GM23338 (cell line): ENCODE measurements at regions not wholly inside any gene's neighbourhood (a gene's known extent, or its start where the extent isn't known, plus 50 kb on each side); places are given as distances from the start of the nearest gene placed in this dataset.

Experiments used
- ATAC-seq: fragments of 200-7000 bp; cut with Tn5 transposase; 3 replicates; pipeline ENCODE4 v1.9.1; 2020
- DNase-seq: peaks from one replicate; pipeline ENCODE4 v3.0.0-alpha.2; 2015; ENCODE audit warnings: low spot score
- H2AFZ ChIP-seq: fragments of 200-600 bp; sonication (generic); 2 replicates; pipeline ENCODE4 v1.8.0; 2016; ENCODE audit warnings: antibody characterized with exemption, mild to moderate bottlenecking, moderate library complexity
- H3F3A ChIP-seq: fragments of 200-600 bp; sonication (generic); replicated peaks from 2 replicates; pipeline ENCODE4 v1.8.0; 2017; ENCODE audit warnings: antibody characterized with exemption, mixed run types, low read depth
- H3K27ac ChIP-seq: fragments of 200-600 bp; sonication (generic); 2 replicates; pipeline ENCODE4 v1.6.1; 2016; ENCODE audit warnings: low read depth
- H3K27me3 ChIP-seq: fragments of 200-600 bp; sonication (generic); 2 replicates; pipeline ENCODE4 v1.8.0; 2016; ENCODE audit warnings: mild to moderate bottlenecking, mixed run types, moderate library complexity; ENCODE audit not compliant: insufficient read depth
- H3K36me3 ChIP-seq: fragments of 200-600 bp; sonication (generic); 2 replicates; pipeline ENCODE4 v1.8.0; 2016; ENCODE audit warnings: mild to moderate bottlenecking; ENCODE audit not compliant: insufficient read depth
- H3K4me1 ChIP-seq: fragments of 200-600 bp; sonication (generic); 2 replicates; pipeline ENCODE4 v1.8.0; 2016; ENCODE audit warnings: mild to moderate bottlenecking, moderate library complexity; ENCODE audit not compliant: insufficient read depth
- H3K4me2 ChIP-seq: fragments of 200-600 bp; sonication (generic); 2 replicates; pipeline ENCODE4 v1.7.1; 2017; ENCODE audit warnings: mixed run types
- H3K4me3 ChIP-seq: fragments of 200-600 bp; sonication (generic); 2 replicates; pipeline ENCODE4 v1.6.1; 2016; ENCODE audit warnings: mixed run types
- H3K79me2 ChIP-seq: fragments of 200-600 bp; sonication (generic); replicated peaks from 2 replicates; pipeline ENCODE4 v1.8.0; 2017; ENCODE audit warnings: mild to moderate bottlenecking; ENCODE audit not compliant: insufficient read depth
- H3K9me2 ChIP-seq: fragments of 200-600 bp; sonication (generic); 2 replicates; pipeline ENCODE4 v1.8.0; 2017; ENCODE audit not compliant: insufficient read depth
- H4K20me1 ChIP-seq: fragments of 200-600 bp; sonication (generic); replicated peaks from 2 replicates; pipeline ENCODE4 v1.8.0; 2017; ENCODE audit warnings: mild to moderate bottlenecking; ENCODE audit not compliant: insufficient read depth
- H3K27ac Mint-ChIP-seq: 2 replicates; pipeline ENCODE4 v1.8.0; 2020; ENCODE audit warnings: inconsistent platforms, mild to moderate bottlenecking, moderate library complexity, mixed read lengths
- H3K27me3 Mint-ChIP-seq: 3 replicates; pipeline ENCODE4 v1.8.0; 2022; ENCODE audit warnings: low read depth, mild to moderate bottlenecking, moderate library complexity, mixed read lengths, inconsistent platforms; ENCODE audit not compliant: insufficient read depth, poor library complexity
- H3K36me3 Mint-ChIP-seq: 3 replicates; pipeline ENCODE4 v1.8.0; 2021; ENCODE audit warnings: low read depth, mild to moderate bottlenecking, inconsistent platforms, moderate library complexity, mixed read lengths
- H3K4me1 Mint-ChIP-seq: 3 replicates; pipeline ENCODE4 v1.8.0; 2020; ENCODE audit warnings: mild to moderate bottlenecking, inconsistent platforms, mixed read lengths
- H3K4me3 Mint-ChIP-seq: 3 replicates; pipeline ENCODE4 v1.8.0; 2021; ENCODE audit warnings: moderate library complexity, mild to moderate bottlenecking, inconsistent platforms, mixed read lengths
- H3K9me3 Mint-ChIP-seq: 3 replicates; pipeline ENCODE4 v1.8.0; 2020; ENCODE audit warnings: moderate library complexity, mild to moderate bottlenecking, inconsistent platforms, mixed read lengths
- CREB1 ChIP-seq: fragments of 250-450 bp; sonication (Bioruptor Pico); IDR thresholded peaks from 2 replicates; pipeline ENCODE4 v1.5.0; 2020; ENCODE audit warnings: low read depth, mild to moderate bottlenecking, moderate library complexity
- EZH2 ChIP-seq: fragments of 200-600 bp; sonication (generic); IDR thresholded peaks from one replicate; pipeline ENCODE4 v1.8.0; 2017; ENCODE audit warnings: antibody characterized with exemption, mild to moderate bottlenecking, low read depth; ENCODE audit not compliant: unreplicated experiment
- EZH2phosphoT487 ChIP-seq: fragments of 200-600 bp; sonication (generic); IDR thresholded peaks from one replicate; pipeline ENCODE4 v1.8.1; 2018; ENCODE audit warnings: antibody characterized with exemption; ENCODE audit not compliant: unreplicated experiment
- JUNB ChIP-seq: IDR thresholded peaks from one replicate; pipeline ENCODE4 v1.6.1; 2016; ENCODE audit warnings: antibody characterized with exemption; ENCODE audit not compliant: unreplicated experiment
- NANOG ChIP-seq: IDR thresholded peaks from 2 replicates; pipeline ENCODE4 v1.6.1; 2016; ENCODE audit warnings: antibody characterized with exemption, borderline replicate concordance
- POLR2AphosphoS5 ChIP-seq: IDR thresholded peaks from 2 replicates; pipeline ENCODE4 v1.6.1; 2016; ENCODE audit warnings: antibody characterized with exemption, low read depth
- STAT1 ChIP-seq: IDR thresholded peaks from one replicate; pipeline ENCODE4 v1.6.1; 2016; ENCODE audit warnings: antibody characterized with exemption; ENCODE audit not compliant: unreplicated experiment
- ZNF114 ChIP-seq: fragments of 250-450 bp; sonication (Bioruptor Pico); IDR thresholded peaks from 2 replicates; pipeline ENCODE4 v1.5.0; 2020; ENCODE audit warnings: mild to moderate bottlenecking, moderate library complexity
- ZNF331 ChIP-seq: fragments of 250-450 bp; sonication (Bioruptor Pico); IDR thresholded peaks from 2 replicates; pipeline ENCODE4 v1.5.0; 2020; ENCODE audit warnings: low read depth, mild to moderate bottlenecking, moderate library complexity
- TF ChIP-seq, protein P1 (sequence below), 2 experiments: fragments of 200-600 bp in 1 of 2; sonication (generic) in 1 of 2; conservative IDR thresholded peaks; 2 replicates each; pipeline versions ENCODE4 v1.5.1 to v1.6.1; 2016 to 2017; ENCODE audit warnings: antibody characterized with exemption in 2 of 2, low read depth in 2 of 2, mild to moderate bottlenecking in 2 of 2, moderate library complexity in 1 of 2
- TF ChIP-seq, protein P2 (sequence below): IDR thresholded peaks from one replicate; pipeline ENCODE4 v1.6.1; 2018; ENCODE audit warnings: antibody characterized with exemption; ENCODE audit not compliant: unreplicated experiment
- TF ChIP-seq, protein P3 (sequence below): fragments of 250-450 bp; sonication (Bioruptor Pico); IDR thresholded peaks from 2 replicates; pipeline ENCODE4 v1.5.0; 2020; ENCODE audit warnings: mild to moderate bottlenecking, moderate library complexity
- TF ChIP-seq, protein P4 (sequence below): IDR thresholded peaks from 2 replicates; pipeline ENCODE4 v1.6.1; 2016; ENCODE audit warnings: antibody characterized with exemption

DNA sequence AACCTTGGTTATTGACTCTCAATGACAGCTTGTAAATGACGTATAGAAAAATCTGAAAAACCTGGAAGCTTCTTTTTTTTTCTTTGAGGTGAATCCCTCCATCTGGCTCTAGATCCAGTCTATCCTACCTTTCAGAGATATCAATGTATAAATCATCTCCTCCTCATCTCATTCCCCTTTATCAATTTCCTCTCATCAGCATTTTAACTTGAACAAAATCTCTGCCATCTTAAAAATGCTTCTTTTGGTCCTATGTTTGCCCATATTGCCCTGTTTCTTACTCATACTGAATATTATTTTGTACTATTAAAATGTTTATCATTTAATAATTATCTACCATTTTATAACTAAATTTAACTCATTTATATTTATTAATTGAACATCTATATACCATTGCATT is 306.7 kb upstream of the TSHZ2 start:
- Histone ChIP-seq H3K4me2 (no peak overlapping the region), H3K27me3 (no peaks in the 10 kb centered on the region), H4K20me1 (no peaks in the 10 kb centered on the region), H3K9me2 (0 out of 2 replicates have a peak, but pooled peaks cover 8% of the 10 kb centered on the region), H3K4me1 (no peaks in the 10 kb centered on the region), H2AFZ (no peak overlapping the region), H3K79me2 (no peaks in the 10 kb centered on the region), H3F3A (no peaks in the 10 kb centered on the region), H3K27ac (no peak overlapping the region), H3K36me3 (no peaks in the 10 kb centered on the region), H3K4me3 (no peak overlapping the region)
- no peak overlapping the region for H3K4me3 Mint-ChIP-seq
- DNase-seq: no peak
- TF ChIP-seq, protein P1, sequence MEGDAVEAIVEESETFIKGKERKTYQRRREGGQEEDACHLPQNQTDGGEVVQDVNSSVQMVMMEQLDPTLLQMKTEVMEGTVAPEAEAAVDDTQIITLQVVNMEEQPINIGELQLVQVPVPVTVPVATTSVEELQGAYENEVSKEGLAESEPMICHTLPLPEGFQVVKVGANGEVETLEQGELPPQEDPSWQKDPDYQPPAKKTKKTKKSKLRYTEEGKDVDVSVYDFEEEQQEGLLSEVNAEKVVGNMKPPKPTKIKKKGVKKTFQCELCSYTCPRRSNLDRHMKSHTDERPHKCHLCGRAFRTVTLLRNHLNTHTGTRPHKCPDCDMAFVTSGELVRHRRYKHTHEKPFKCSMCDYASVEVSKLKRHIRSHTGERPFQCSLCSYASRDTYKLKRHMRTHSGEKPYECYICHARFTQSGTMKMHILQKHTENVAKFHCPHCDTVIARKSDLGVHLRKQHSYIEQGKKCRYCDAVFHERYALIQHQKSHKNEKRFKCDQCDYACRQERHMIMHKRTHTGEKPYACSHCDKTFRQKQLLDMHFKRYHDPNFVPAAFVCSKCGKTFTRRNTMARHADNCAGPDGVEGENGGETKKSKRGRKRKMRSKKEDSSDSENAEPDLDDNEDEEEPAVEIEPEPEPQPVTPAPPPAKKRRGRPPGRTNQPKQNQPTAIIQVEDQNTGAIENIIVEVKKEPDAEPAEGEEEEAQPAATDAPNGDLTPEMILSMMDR (conservative IDR thresholded peaks at IDR 0.05; ENCODE audit: low read depth in 2 of 2): no peak
- TF ChIP-seq STAT1 (no peak), NANOG (no peak), ZNF114 (no peak), CREB1 (CRISPR knock-in tag) (no peak), JUNB (no peak), POLR2AphosphoS5 (no peak), EZH2 (no peak), EZH2phosphoT487 (no peak), ZNF331 (CRISPR knock-in tag) (no peak)
- TF ChIP-seq, protein P2, sequence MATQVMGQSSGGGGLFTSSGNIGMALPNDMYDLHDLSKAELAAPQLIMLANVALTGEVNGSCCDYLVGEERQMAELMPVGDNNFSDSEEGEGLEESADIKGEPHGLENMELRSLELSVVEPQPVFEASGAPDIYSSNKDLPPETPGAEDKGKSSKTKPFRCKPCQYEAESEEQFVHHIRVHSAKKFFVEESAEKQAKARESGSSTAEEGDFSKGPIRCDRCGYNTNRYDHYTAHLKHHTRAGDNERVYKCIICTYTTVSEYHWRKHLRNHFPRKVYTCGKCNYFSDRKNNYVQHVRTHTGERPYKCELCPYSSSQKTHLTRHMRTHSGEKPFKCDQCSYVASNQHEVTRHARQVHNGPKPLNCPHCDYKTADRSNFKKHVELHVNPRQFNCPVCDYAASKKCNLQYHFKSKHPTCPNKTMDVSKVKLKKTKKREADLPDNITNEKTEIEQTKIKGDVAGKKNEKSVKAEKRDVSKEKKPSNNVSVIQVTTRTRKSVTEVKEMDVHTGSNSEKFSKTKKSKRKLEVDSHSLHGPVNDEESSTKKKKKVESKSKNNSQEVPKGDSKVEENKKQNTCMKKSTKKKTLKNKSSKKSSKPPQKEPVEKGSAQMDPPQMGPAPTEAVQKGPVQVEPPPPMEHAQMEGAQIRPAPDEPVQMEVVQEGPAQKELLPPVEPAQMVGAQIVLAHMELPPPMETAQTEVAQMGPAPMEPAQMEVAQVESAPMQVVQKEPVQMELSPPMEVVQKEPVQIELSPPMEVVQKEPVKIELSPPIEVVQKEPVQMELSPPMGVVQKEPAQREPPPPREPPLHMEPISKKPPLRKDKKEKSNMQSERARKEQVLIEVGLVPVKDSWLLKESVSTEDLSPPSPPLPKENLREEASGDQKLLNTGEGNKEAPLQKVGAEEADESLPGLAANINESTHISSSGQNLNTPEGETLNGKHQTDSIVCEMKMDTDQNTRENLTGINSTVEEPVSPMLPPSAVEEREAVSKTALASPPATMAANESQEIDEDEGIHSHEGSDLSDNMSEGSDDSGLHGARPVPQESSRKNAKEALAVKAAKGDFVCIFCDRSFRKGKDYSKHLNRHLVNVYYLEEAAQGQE: no peak
- TF ChIP-seq, protein P3, sequence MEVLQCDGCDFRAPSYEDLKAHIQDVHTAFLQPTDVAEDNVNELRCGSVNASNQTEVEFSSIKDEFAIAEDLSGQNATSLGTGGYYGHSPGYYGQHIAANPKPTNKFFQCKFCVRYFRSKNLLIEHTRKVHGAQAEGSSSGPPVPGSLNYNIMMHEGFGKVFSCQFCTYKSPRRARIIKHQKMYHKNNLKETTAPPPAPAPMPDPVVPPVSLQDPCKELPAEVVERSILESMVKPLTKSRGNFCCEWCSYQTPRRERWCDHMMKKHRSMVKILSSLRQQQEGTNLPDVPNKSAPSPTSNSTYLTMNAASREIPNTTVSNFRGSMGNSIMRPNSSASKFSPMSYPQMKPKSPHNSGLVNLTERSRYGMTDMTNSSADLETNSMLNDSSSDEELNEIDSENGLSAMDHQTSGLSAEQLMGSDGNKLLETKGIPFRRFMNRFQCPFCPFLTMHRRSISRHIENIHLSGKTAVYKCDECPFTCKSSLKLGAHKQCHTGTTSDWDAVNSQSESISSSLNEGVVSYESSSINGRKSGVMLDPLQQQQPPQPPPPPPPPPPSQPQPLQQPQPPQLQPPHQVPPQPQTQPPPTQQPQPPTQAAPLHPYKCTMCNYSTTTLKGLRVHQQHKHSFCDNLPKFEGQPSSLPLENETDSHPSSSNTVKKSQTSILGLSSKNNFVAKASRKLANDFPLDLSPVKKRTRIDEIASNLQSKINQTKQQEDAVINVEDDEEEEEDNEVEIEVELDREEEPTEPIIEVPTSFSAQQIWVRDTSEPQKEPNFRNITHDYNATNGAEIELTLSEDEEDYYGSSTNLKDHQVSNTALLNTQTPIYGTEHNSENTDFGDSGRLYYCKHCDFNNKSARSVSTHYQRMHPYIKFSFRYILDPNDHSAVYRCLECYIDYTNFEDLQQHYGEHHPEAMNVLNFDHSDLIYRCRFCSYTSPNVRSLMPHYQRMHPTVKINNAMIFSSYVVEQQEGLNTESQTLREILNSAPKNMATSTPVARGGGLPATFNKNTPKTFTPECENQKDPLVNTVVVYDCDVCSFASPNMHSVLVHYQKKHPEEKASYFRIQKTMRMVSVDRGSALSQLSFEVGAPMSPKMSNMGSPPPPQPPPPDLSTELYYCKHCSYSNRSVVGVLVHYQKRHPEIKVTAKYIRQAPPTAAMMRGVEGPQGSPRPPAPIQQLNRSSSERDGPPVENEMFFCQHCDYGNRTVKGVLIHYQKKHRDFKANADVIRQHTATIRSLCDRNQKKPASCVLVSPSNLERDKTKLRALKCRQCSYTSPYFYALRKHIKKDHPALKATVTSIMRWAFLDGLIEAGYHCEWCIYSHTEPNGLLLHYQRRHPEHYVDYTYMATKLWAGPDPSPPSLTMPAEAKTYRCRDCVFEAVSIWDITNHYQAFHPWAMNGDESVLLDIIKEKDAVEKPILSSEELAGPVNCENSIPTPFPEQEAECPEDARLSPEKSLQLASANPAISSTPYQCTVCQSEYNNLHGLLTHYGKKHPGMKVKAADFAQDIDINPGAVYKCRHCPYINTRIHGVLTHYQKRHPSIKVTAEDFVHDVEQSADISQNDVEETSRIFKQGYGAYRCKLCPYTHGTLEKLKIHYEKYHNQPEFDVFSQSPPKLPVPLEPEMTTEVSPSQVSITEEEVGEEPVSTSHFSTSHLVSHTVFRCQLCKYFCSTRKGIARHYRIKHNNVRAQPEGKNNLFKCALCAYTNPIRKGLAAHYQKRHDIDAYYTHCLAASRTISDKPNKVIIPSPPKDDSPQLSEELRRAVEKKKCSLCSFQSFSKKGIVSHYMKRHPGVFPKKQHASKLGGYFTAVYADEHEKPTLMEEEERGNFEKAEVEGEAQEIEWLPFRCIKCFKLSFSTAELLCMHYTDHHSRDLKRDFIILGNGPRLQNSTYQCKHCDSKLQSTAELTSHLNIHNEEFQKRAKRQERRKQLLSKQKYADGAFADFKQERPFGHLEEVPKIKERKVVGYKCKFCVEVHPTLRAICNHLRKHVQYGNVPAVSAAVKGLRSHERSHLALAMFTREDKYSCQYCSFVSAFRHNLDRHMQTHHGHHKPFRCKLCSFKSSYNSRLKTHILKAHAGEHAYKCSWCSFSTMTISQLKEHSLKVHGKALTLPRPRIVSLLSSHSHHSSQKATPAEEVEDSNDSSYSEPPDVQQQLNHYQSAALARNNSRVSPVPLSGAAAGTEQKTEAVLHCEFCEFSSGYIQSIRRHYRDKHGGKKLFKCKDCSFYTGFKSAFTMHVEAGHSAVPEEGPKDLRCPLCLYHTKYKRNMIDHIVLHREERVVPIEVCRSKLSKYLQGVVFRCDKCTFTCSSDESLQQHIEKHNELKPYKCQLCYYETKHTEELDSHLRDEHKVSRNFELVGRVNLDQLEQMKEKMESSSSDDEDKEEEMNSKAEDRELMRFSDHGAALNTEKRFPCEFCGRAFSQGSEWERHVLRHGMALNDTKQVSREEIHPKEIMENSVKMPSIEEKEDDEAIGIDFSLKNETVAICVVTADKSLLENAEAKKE (CRISPR knock-in tag): no peak
- TF ChIP-seq, protein P4, sequence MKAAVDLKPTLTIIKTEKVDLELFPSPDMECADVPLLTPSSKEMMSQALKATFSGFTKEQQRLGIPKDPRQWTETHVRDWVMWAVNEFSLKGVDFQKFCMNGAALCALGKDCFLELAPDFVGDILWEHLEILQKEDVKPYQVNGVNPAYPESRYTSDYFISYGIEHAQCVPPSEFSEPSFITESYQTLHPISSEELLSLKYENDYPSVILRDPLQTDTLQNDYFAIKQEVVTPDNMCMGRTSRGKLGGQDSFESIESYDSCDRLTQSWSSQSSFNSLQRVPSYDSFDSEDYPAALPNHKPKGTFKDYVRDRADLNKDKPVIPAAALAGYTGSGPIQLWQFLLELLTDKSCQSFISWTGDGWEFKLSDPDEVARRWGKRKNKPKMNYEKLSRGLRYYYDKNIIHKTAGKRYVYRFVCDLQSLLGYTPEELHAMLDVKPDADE: no peak
- no peaks in the 10 kb centered on the region for H3K9me3 Mint-ChIP-seq
- H3K36me3 Mint-ChIP-seq: no peaks in the 10 kb centered on the region
- no peaks in the 10 kb centered on the region for H3K27me3 Mint-ChIP-seq
- ATAC-seq: no peak
- H3K4me1 Mint-ChIP-seq: no peaks in the 10 kb centered on the region
- H3K27ac Mint-ChIP-seq: no peak overlapping the region
